Heart left ventricle (tissue), 16 donors: ENCODE measurements at regions not wholly inside any gene's neighbourhood (a gene's known extent, or its start where the extent isn't known, plus 50 kb on each side); places are given as distances from the start of the nearest gene placed in this dataset.
A peak's percentile ranks its signal among the peaks of the same experiment; 100 is the strongest.

Source experiments
- ATAC-seq, 4 donors: fragments of 200-7000 bp; cut with Tn5 transposase; one replicate each; pipeline ENCODE4 v1.9.1; 2020 to 2022; ENCODE audit warnings: moderate library complexity in 4 of 4, mild to moderate bottlenecking in 3 of 4, moderate number of reproducible peaks in 1 of 4
- DNase-seq, 5 donors: peaks; one replicate each; pipeline ENCODE4 v3.0.0-alpha.2; 2020
- H3K27ac ChIP-seq, 12 donors: fragments of 200-600 bp; sonication (generic) in 4 of 12; one replicate each; pipeline versions ENCODE4 v1.5.0 to v1.8.0; 2016 to 2022; ENCODE audit warnings: mild to moderate bottlenecking in 2 of 12
- H3K27me3 ChIP-seq, 9 donors: fragments of 200-600 bp; sonication (generic) in 2 of 9; one replicate each; pipeline versions ENCODE4 v1.5.1 to v1.8.0; 2016 to 2022; ENCODE audit warnings: mild to moderate bottlenecking in 3 of 9
- H3K36me3 ChIP-seq, 9 donors: fragments of 200-600 bp; sonication (generic) in 2 of 9; one replicate each; pipeline versions ENCODE4 v1.5.0 to v1.8.0; 2018 to 2022; ENCODE audit warnings: mild to moderate bottlenecking in 2 of 9
- H3K4me1 ChIP-seq, 12 donors: fragments of 200-600 bp; sonication (generic) in 4 of 12; one replicate each; pipeline versions ENCODE4 v1.5.0 to v1.8.0; 2016 to 2022; ENCODE audit warnings: mild to moderate bottlenecking in 3 of 12
- H3K4me3 ChIP-seq, 12 donors: fragments of 200-600 bp; sonication (generic) in 4 of 12; one replicate each; pipeline versions ENCODE4 v1.5.0 to v1.8.0; 2017 to 2022; ENCODE audit warnings: mild to moderate bottlenecking in 9 of 12, moderate library complexity in 4 of 12
- H3K9me3 ChIP-seq, 12 donors: fragments of 200-600 bp; sonication (generic) in 4 of 12; one replicate each; pipeline versions ENCODE4 v1.5.0 to v1.8.0; 2016 to 2022; ENCODE audit warnings: mild to moderate bottlenecking in 1 of 12
- POLR2A ChIP-seq, 2 donors: fragments of 450-650 bp; IDR thresholded peaks; one replicate each; pipeline ENCODE4 v1.6.1; 2017; ENCODE audit warnings: antibody characterized with exemption in 2 of 2, mild to moderate bottlenecking in 2 of 2, moderate library complexity in 2 of 2
- WGBS, 4 donors: extraction: QIAGEN DNeasy Blood & Tissue Kit in 2 of 4; methylation state at CpG; one replicate each; pipeline versions ENCODE4 v1.1.5 to v1.1.7; 2013 to 2018; 5-methylcytosine and 5-hydroxymethylcytosine counted together
- intact Hi-C, 10 donors: fragments of 100-400 bp; cut with DNase I; formaldehyde crosslinking; loops; one replicate each; pipeline versions ENCODE4 v1.11.1 to v1.14.2; 2022
- TF ChIP-seq, protein P1 (sequence below), 12 donors: fragments of 200-600 bp; sonication (generic) in 4 of 12; IDR thresholded peaks; one replicate each; pipeline versions ENCODE4 v1.5.0 to v1.8.0; 2018 to 2022; ENCODE audit warnings: antibody characterized with exemption in 12 of 12, mild to moderate bottlenecking in 5 of 12
- donor health status: ischemic (EF 13 %, LVEDD 7.1; RV severe dilation, severe dysfunction).
- donor health status: healthy with polysubstance abuse.
- donor health status: DM: no; HTN: yes; CAD: no.
- donor health status: DM: no; HTN: no; CAD: no.
- donor health status: ischemic (EF 25% LVEDD 6.9; RV normal size, moderate dysfunction).
- donor health status: ischemic (EF 25% LVEDD 5.7; RV mildly dilated, moderate dysfunction).
- donor health status: healthy.
- donor health status: DM: yes; HTN: yes; CAD: no.
- donor health status: ischemic (EF 35%, LVEDD 5.7; RV mildly dilated, moderate dysfunction).
- donor health status: nonischemic (EF 11% LVEDD 7.7; RV severe dilation, severe dysfunction).
- donor health status: DM: yes; HTN: yes; CAD: no.
- donor health status: PGD.
- donor health status: ischemic (EF 29% LVEDD 5.4; RV normal size, mild dysfunction).
- donor health status: nonischemic (EF 23%, LVEDD 6.1; RV moderate dilation, normal function).

DNA sequence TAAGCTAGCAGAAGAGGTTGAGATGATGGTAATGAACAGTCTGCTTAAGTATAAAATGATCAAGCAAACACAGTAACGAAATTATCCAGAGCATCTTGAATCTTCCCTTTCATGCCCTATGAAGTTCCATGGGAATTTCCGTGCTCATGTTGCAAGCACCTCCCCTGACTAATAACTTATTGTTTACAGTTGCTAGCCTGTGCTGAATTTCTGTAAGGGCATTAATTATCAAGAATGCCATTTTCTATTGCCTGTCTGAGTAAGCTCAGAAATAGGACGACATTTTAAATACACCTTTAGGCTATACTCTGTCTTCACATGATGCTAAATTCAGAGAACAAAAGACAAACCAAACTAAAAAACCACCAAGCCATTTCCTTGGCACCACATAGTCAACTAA lies 257.5 kb upstream of the LRTM1 start:
- TF ChIP-seq, protein P1, sequence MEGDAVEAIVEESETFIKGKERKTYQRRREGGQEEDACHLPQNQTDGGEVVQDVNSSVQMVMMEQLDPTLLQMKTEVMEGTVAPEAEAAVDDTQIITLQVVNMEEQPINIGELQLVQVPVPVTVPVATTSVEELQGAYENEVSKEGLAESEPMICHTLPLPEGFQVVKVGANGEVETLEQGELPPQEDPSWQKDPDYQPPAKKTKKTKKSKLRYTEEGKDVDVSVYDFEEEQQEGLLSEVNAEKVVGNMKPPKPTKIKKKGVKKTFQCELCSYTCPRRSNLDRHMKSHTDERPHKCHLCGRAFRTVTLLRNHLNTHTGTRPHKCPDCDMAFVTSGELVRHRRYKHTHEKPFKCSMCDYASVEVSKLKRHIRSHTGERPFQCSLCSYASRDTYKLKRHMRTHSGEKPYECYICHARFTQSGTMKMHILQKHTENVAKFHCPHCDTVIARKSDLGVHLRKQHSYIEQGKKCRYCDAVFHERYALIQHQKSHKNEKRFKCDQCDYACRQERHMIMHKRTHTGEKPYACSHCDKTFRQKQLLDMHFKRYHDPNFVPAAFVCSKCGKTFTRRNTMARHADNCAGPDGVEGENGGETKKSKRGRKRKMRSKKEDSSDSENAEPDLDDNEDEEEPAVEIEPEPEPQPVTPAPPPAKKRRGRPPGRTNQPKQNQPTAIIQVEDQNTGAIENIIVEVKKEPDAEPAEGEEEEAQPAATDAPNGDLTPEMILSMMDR (IDR thresholded peaks at IDR 0.05): no peak
- TF ChIP-seq POLR2A (IDR thresholded peaks at IDR 0.05): no peak
- intact Hi-C loops: loop anchor here in 4 of 10 donors (10.0 kb wide), 4 partner anchors 231 to 1251 kb away; no protein-coding TSS in a partner anchor
- H3K27me3 ChIP-seq: peaks cover 0 to 3% (median 0%) of the 10 kb centered on the region in 9 donors

DNA sequence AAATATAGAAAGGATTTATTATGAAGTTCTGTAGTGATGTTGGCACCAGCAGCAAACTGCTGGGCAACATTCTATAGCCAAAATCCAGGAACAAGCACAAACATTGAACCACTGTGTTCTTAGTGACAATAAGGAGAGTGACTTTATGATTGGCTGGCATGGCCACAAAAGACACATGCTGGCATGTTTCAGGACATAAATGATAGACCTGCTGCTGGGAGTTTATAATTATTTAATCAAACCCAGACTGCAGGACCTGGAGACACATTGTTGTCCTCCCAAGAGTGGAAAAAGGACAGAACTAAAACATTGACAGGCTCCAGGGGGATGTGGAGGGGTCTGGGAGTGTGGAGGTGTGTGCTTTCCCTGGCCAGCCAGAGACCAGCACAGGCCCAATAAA lies 255.3 kb upstream of the LRTM1 start:
- intact Hi-C loops: loop anchor here in 7 of 10 donors (5.0 to 10.0 kb wide), 8 partner anchors 228 to 1248 kb away; no protein-coding TSS in a partner anchor
- Histone ChIP-seq H3K4me1 (no peaks in the 10 kb centered on the region), H3K4me3 (no peak overlapping the region), H3K27me3 (peaks cover 0 to 15% (median 0%) of the 10 kb centered on the region in 9 donors), H3K9me3 (no peaks in the 10 kb centered on the region), H3K36me3 (no peaks in the 10 kb centered on the region), H3K27ac (no peak overlapping the region)
- DNase-seq (no peak), ATAC-seq (no peak)
- TF ChIP-seq, protein P1 (IDR thresholded peaks at IDR 0.05): no peak
- no peak for TF ChIP-seq POLR2A (IDR thresholded peaks at IDR 0.05)

More for the DNA sequence above, 257.5 kb upstream of the LRTM1 start:
- Histone ChIP-seq H3K36me3 (no peaks in the 10 kb centered on the region), H3K9me3 (peaks cover 0 to 3% (median 0%) of the 10 kb centered on the region in 12 donors), H3K4me3 (no peak overlapping the region), H3K4me1 (no peaks in the 10 kb centered on the region), H3K27ac (no peak overlapping the region)
- ATAC-seq (no peak), DNase-seq (no peak)
- 78 to 82% (median 79%) methylated on average over 3 of the region's 3 CpGs for WGBS, 4 donors

DNA sequence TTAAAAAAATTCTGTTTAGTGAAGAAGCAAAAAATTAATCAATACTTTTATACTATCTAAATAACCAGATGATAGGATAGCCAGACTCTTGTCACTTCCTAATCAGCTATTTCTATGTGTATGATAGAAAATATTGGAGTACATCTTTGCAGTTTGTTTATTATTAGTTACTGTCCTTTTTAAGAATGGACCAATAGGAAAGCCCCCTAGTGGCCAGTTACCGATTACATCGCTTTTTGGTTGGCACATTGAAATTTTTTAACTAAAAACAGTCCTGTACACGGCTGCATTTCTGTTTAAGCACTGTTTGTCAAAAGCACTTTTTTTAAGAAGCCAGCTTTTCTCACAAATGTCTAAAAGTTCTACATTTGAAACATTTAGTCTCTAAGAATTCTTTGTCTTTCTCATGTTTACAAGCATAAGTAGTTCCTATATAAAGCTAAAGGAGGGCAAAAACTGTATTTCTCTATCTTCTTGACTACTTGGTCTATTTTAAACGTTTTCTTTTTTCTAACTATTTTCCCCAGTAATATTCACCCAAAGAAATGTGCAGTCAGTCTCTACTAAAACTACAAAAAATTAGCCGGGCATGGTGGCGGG lies 253.2 kb upstream of the LRTM1 start:
- ATAC-seq (no peak), DNase-seq (peak in 1 of 5 donors; percentile 16)
- Histone ChIP-seq H3K27me3 (peaks cover 0 to 15% (median 3%) of the 10 kb centered on the region in 9 donors), H3K4me3 (no peak overlapping the region), H3K4me1 (no peaks in the 10 kb centered on the region), H3K36me3 (no peaks in the 10 kb centered on the region), H3K9me3 (no peaks in the 10 kb centered on the region), H3K27ac (no peak overlapping the region)
- intact Hi-C loops: loop anchor here in 8 of 10 donors (2.0 to 10.0 kb wide), 9 partner anchors 226 to 1246 kb away; no protein-coding TSS in a partner anchor
- 34 to 37% (median 35%) methylated on average over 6 of the region's 6 CpGs for WGBS, 4 donors
- TF ChIP-seq, protein P1 (IDR thresholded peaks at IDR 0.05): peak; percentile 62 to 83 (median 75)
- no peak for TF ChIP-seq POLR2A (IDR thresholded peaks at IDR 0.05)

DNA sequence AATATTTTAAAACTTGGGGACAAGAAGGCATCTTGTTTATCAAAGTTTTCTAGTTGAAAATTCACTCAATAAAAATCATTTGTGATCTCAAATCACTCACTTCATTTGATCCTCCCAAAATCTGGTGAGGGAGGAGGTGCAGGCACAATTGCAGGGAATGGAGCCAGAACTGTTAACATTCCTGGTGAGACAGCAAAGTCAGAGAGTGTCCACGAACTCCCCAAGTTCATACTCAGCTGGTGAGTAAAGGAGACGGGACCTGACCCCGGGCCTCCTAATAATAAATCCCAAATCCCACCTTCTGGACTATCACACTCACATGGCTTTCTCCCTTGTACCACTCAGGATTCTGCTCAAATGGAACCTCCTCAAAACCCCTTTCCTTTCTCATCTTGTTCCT lies 252.3 kb upstream of the LRTM1 start:
- Histone ChIP-seq H3K4me3 (no peak overlapping the region), H3K36me3 (no peaks in the 10 kb centered on the region), H3K27me3 (peaks cover 0 to 14% (median 3%) of the 10 kb centered on the region in 9 donors), H3K9me3 (no peaks in the 10 kb centered on the region), H3K27ac (no peak overlapping the region), H3K4me1 (no peaks in the 10 kb centered on the region)
- ATAC-seq (no peak), DNase-seq (no peak)
- intact Hi-C loops: loop anchor here in 8 of 10 donors (2.0 to 10.0 kb wide), 9 partner anchors 225 to 1245 kb away; no protein-coding TSS in a partner anchor
- TF ChIP-seq, protein P1 (IDR thresholded peaks at IDR 0.05): no peak
- no peak for TF ChIP-seq POLR2A (IDR thresholded peaks at IDR 0.05)
- 81 to 89% (median 83%) methylated on average over 3 of the region's 3 CpGs for WGBS, 4 donors
